ENCODE measurements at regions not wholly inside any gene's neighbourhood (a gene's known extent, or its start where the extent isn't known, plus 50 kb on each side); places are given as distances from the start of the nearest gene placed in this dataset.

DNA sequence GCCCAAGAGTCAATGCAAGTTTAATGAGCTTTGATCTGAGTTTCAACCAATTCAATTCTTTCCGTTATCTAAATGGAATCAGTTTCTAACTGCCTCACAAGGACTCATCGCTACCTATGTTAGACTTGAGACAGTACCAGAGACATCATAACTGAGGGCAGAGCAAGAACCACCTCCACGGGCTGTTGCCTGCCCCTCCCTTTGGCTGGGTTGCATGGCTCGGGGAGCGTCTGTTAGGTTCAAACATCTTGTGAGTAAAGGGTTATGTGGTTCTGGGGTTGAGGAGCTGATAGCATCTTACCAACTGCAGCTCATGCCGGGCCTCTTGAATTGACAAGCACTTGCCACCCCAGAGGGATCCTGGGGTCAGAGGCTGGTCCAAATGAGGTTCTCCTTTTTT, 457.9 kb downstream of the ENC1 start:
- in situ Hi-C loops (cut with HindIII; ENCODE audit: low sequenced_read_pairs): no loop called here
- TF ChIP-seq CTCF (IDR thresholded peaks at IDR 0.05; ENCODE audit: low read depth, low read length): no peak
- DNase-seq (ENCODE audit: low read depth, low spot score): no peak
- no peak overlapping the region for H3K4me3 ChIP-seq (ENCODE audit: low read depth, low read length)

DNA sequence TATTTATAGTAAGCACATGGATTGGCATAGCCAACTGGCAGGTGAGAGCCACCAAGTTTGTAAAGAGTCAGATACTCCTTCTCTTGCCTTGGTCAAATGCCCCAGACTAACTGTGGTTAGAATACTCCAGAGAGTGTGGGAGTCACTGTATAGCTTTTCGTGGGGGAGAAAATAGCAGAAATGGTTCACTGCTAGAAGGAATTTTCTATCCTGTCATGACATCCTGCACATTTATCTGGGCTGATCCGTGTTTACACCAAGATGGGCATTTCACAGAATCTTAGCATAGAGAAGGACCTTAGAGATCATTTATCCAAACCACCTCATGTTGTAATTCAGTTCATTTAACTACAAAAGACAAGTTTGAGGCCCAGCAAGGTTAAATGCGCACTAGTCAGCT, 460.8 kb downstream of the ENC1 start:
- in situ Hi-C loops (cut with HindIII; ENCODE audit: low sequenced_read_pairs): no loop called here
- no peak for DNase-seq (ENCODE audit: low read depth, low spot score)
- no peak for TF ChIP-seq CTCF (IDR thresholded peaks at IDR 0.05; ENCODE audit: low read depth, low read length)
- no peak overlapping the region for H3K4me3 ChIP-seq (ENCODE audit: low read depth, low read length)

- DNase-seq (ENCODE audit: low read depth, low spot score): peak; percentile 94
- H3K4me3 ChIP-seq (ENCODE audit: low read depth, low read length): no peak overlapping the region
- TF ChIP-seq CTCF (IDR thresholded peaks at IDR 0.05; ENCODE audit: low read depth, low read length): no peak
- in situ Hi-C loops (cut with HindIII; ENCODE audit: low sequenced_read_pairs): no loop called here
Measured at GRCh38 chr5:74179179-74179578, 461.3 kb downstream of the ENC1 start.

DNA sequence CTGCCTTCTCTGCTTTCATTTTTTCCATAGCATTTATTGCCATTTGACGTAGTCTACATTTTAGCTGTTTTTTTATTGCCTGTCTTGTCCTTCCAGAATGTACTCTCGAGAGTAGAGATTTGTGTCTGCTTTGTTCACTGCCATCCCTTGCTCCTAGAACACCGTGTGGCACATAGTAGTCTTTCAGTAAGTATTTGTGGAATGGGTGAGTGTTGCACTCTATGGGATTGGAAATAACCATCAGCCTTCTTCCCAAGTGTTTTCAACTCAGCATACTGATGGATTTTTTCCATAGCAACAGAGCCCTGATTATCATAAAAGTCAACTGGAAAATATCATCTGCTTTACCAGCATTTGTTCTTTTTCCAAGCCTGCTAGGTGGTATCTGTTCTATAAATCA, 462.6 kb downstream of the ENC1 start:
- TF ChIP-seq CTCF (IDR thresholded peaks at IDR 0.05; ENCODE audit: low read depth, low read length): no peak
- DNase-seq (ENCODE audit: low read depth, low spot score): no peak
- no peak overlapping the region for H3K4me3 ChIP-seq (ENCODE audit: low read depth, low read length)
- in situ Hi-C loops (cut with HindIII; ENCODE audit: low sequenced_read_pairs): no loop called here

- H3K4me3 ChIP-seq (ENCODE audit: low read depth, low read length): no peak overlapping the region
- peak; percentile 42 for DNase-seq (ENCODE audit: low read depth, low spot score)
- TF ChIP-seq CTCF (IDR thresholded peaks at IDR 0.05; ENCODE audit: low read depth, low read length): no peak
- in situ Hi-C loops (cut with HindIII; ENCODE audit: low sequenced_read_pairs): no loop called here
Measured at GRCh38 chr5:74174366-74174765, 466.2 kb downstream of the ENC1 start.

DNA sequence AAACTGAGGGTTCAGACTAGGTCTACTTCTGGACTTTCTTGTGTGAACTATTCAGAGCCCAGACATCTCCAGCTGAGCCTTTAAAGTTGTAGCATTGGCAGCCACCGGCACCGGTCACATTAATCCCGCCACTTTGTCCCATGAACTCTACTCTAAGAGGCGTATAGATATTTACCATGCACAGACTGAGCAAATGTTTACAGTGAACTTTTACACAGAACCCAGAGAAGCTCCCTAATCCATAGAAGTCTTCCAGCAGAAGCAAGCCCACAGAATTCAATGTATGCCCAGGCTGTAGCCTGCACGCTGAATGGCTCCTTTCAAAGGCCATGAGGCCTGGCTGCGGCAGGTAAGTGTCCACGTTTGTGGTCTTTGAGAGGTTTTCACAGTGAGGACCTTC, 466.9 kb downstream of the ENC1 start:
- no peak for TF ChIP-seq CTCF (IDR thresholded peaks at IDR 0.05; ENCODE audit: low read depth, low read length)
- no peak overlapping the region for H3K4me3 ChIP-seq (ENCODE audit: low read depth, low read length)
- in situ Hi-C loops (cut with HindIII; ENCODE audit: low sequenced_read_pairs): no loop called here
- no peak for DNase-seq (ENCODE audit: low read depth, low spot score)

GRCh38 chr5:74173241-74173640, 467.3 kb downstream of the ENC1 start:
- peak; percentile 91 for DNase-seq (ENCODE audit: low read depth, low spot score)
- no peak for TF ChIP-seq CTCF (IDR thresholded peaks at IDR 0.05; ENCODE audit: low read depth, low read length)
- no peak overlapping the region for H3K4me3 ChIP-seq (ENCODE audit: low read depth, low read length)
- in situ Hi-C loops (cut with HindIII; ENCODE audit: low sequenced_read_pairs): no loop called here

Measured in astrocyte of the spinal cord (primary cell).